Caco-2 (cell line): ENCODE measurements at regions not wholly inside any gene's neighbourhood (a gene's known extent, or its start where the extent isn't known, plus 50 kb on each side); places are given as distances from the start of the nearest gene placed in this dataset.

Experiments
- BruUV-seq: library from RNA; stranded (reverse); fragments of 400-500 nt; replicated peaks from 2 replicates; lab custom pipeline; 2021; lab: Mats Ljungman, UMichigan
- CTCF ChIA-PET: fragments of 300-600 bp; sonication (Branson Sonifier 250); formaldehyde crosslinking; loops from one replicate; lab custom pipeline; 2022; ENCODE audit warnings: antibody characterized with exemption; lab: Charles Lee
- POLR2A ChIA-PET: fragments of 300-600 bp; sonication (Branson Sonifier 250); formaldehyde crosslinking; loops from one replicate; lab custom pipeline; 2022; ENCODE audit warnings: antibody characterized with exemption; lab: Charles Lee
- DNase-seq, 2 experiments: peaks; one replicate each; pipeline versions ENCODE4 v3.0.0 to v3.0.0-alpha.2; 2020 to 2022
- H3K27me3 ChIP-seq: replicated peaks from 2 replicates; pipeline ENCODE4 v1.6.0; 2011; ENCODE audit warnings: low read length; ENCODE audit not compliant: control insufficient read depth, insufficient read depth
- H3K36me3 ChIP-seq: 2 replicates; pipeline ENCODE4 v1.5.1; 2011; ENCODE audit warnings: low read length; ENCODE audit not compliant: control insufficient read depth, insufficient read depth
- H3K4me1 ChIP-seq: fragments of 250-450 bp; sonication (Bioruptor Pico); 2 replicates; pipeline ENCODE4 v1.5.1; 2020; ENCODE audit warnings: mild to moderate bottlenecking
- H3K4me3 ChIP-seq: 2 replicates; pipeline ENCODE4 v1.5.1; 2011; ENCODE audit warnings: low read depth, mild to moderate bottlenecking, control low read depth, low read length
- H3K9me3 ChIP-seq: fragments of 250-450 bp; sonication (Bioruptor Pico); 2 replicates; pipeline ENCODE4 v1.5.1; 2020; ENCODE audit warnings: mild to moderate bottlenecking, moderate library complexity
- H3K27ac Mint-ChIP-seq: one replicate; pipeline ENCODE4 v1.8.0; 2022; ENCODE audit warnings: mixed read lengths; ENCODE audit not compliant: unreplicated experiment
- H3K27me3 Mint-ChIP-seq: one replicate; pipeline ENCODE4 v1.8.0; 2022; ENCODE audit warnings: mixed read lengths; ENCODE audit not compliant: insufficient read depth, unreplicated experiment
- H3K36me3 Mint-ChIP-seq: one replicate; pipeline ENCODE4 v1.8.0; 2022; ENCODE audit warnings: mild to moderate bottlenecking, mixed read lengths; ENCODE audit not compliant: insufficient read depth, unreplicated experiment
- H3K4me1 Mint-ChIP-seq: one replicate; pipeline ENCODE4 v1.8.0; 2022; ENCODE audit warnings: low read depth, mixed read lengths; ENCODE audit not compliant: unreplicated experiment
- H3K4me3 Mint-ChIP-seq: one replicate; pipeline ENCODE4 v1.8.0; 2022; ENCODE audit warnings: mild to moderate bottlenecking, moderate library complexity, mixed read lengths; ENCODE audit not compliant: unreplicated experiment
- H3K9me3 Mint-ChIP-seq: one replicate; pipeline ENCODE4 v1.8.0; 2022; ENCODE audit warnings: mixed read lengths; ENCODE audit not compliant: unreplicated experiment
- CTCF ChIP-seq, 2 experiments: fragments of 200-600 bp in 1 of 2; IDR thresholded peaks; 1 replicate in 1 of 2; 2 replicates in 1 of 2; pipeline versions ENCODE4 v1.5.1 to v1.8.0; 2011 to 2022; ENCODE audit warnings: antibody characterized with exemption in 1 of 2, control low read depth in 1 of 2, inconsistent platforms in 1 of 2, low read depth in 1 of 2, low read length in 1 of 2, mild to moderate bottlenecking in 1 of 2, moderate library complexity in 1 of 2; ENCODE audit not compliant: insufficient read depth in 1 of 2, severe bottlenecking in 1 of 2, unreplicated experiment in 1 of 2
- intact Hi-C: fragments of 100-400 bp; cut with micrococcal nuclease; formaldehyde crosslinking; loops from one replicate; pipeline ENCODE4 v1.10.0; 2022; ENCODE audit not compliant: unreplicated experiment

- Histone ChIP-seq H3K4me1 (peaks cover 62% of the 10 kb centered on the region), H3K36me3 (no peaks in the 10 kb centered on the region), H3K4me3 (no peak overlapping the region), H3K9me3 (no peaks in the 10 kb centered on the region), H3K27me3 (no peaks in the 10 kb centered on the region)
- intact Hi-C loops, result no loop called here
- TF ChIP-seq CTCF (IDR thresholded peaks at IDR 0.05; ENCODE audit: insufficient read depth in 1 of 2, low read depth in 1 of 2, low read length in 1 of 2, severe bottlenecking in 1 of 2, unreplicated experiment in 1 of 2), result no peak
- Mint-ChIP-seq H3K27ac (peak overlapping the region; percentile 67), H3K27me3 (no peaks in the 10 kb centered on the region), H3K4me3 (no peak overlapping the region), H3K9me3 (no peaks in the 10 kb centered on the region), H3K4me1 (peaks cover 18% of the 10 kb centered on the region), H3K36me3 (peaks cover 5% of the 10 kb centered on the region)
- ChIA-PET POLR2A (interaction anchor here (0.5 to 1.0 kb wide), 2 partner anchors 26 to 36 kb away, joined by 3 to 4 read pairs; no protein-coding TSS in a partner anchor), CTCF (interaction anchor here (0.5 to 1.1 kb wide), 2 partner anchors 9 to 82 kb away, joined by 3 to 5 read pairs; no protein-coding TSS in a partner anchor)
- BruUV-seq, result no TSS peak
- peak; percentile 44 to 60 for DNase-seq
Observed at GRCh38 chr21:35948982-35949381, 111.3 kb downstream of the SETD4 start.

- POLR2A ChIA-PET, result no interaction called here
- Mint-ChIP-seq H3K9me3 (no peaks in the 10 kb centered on the region), H3K36me3 (peaks cover 5% of the 10 kb centered on the region), H3K4me3 (no peak overlapping the region), H3K27me3 (no peaks in the 10 kb centered on the region), H3K27ac (no peak overlapping the region), H3K4me1 (no peaks in the 10 kb centered on the region)
- no peak for DNase-seq
- no peaks in the 10 kb centered on the region for H3K36me3 ChIP-seq
- peaks cover 26% of the 10 kb centered on the region for H3K4me1 ChIP-seq
- intact Hi-C loops, result no loop called here
- CTCF ChIA-PET, result no interaction called here
- no peaks in the 10 kb centered on the region for H3K27me3 ChIP-seq
- BruUV-seq, result no TSS peak
- no peak for TF ChIP-seq CTCF (IDR thresholded peaks at IDR 0.05; ENCODE audit: insufficient read depth in 1 of 2, low read depth in 1 of 2, low read length in 1 of 2, severe bottlenecking in 1 of 2, unreplicated experiment in 1 of 2)
- H3K4me3 ChIP-seq, result no peak overlapping the region
- H3K9me3 ChIP-seq, result no peaks in the 10 kb centered on the region
Observed at GRCh38 chr21:35945089-35945671, 115.1 kb downstream of the SETD4 start.

GRCh38 chr21:35943752-35944151 lies 116.6 kb downstream of the SETD4 start:
- POLR2A ChIA-PET, result no interaction called here
- Mint-ChIP-seq H3K27ac (no peak overlapping the region), H3K9me3 (no peaks in the 10 kb centered on the region), H3K4me3 (no peak overlapping the region), H3K36me3 (no peaks in the 10 kb centered on the region), H3K27me3 (no peaks in the 10 kb centered on the region), H3K4me1 (no peaks in the 10 kb centered on the region)
- no peaks in the 10 kb centered on the region for H3K36me3 ChIP-seq
- CTCF ChIA-PET, result no interaction called here
- TF ChIP-seq CTCF (IDR thresholded peaks at IDR 0.05; ENCODE audit: insufficient read depth in 1 of 2, low read depth in 1 of 2, low read length in 1 of 2, severe bottlenecking in 1 of 2, unreplicated experiment in 1 of 2), result no peak
- H3K9me3 ChIP-seq, result no peaks in the 10 kb centered on the region
- H3K27me3 ChIP-seq, result no peaks in the 10 kb centered on the region
- BruUV-seq, result no TSS peak
- peaks cover 16% of the 10 kb centered on the region for H3K4me1 ChIP-seq
- intact Hi-C loops, result no loop called here
- no peak for DNase-seq
- no peak overlapping the region for H3K4me3 ChIP-seq
